ENCODE measurements at regions not wholly inside any gene's neighbourhood (a gene's known extent, or its start where the extent isn't known, plus 50 kb on each side); places are given as distances from the start of the nearest gene placed in this dataset.

DNA sequence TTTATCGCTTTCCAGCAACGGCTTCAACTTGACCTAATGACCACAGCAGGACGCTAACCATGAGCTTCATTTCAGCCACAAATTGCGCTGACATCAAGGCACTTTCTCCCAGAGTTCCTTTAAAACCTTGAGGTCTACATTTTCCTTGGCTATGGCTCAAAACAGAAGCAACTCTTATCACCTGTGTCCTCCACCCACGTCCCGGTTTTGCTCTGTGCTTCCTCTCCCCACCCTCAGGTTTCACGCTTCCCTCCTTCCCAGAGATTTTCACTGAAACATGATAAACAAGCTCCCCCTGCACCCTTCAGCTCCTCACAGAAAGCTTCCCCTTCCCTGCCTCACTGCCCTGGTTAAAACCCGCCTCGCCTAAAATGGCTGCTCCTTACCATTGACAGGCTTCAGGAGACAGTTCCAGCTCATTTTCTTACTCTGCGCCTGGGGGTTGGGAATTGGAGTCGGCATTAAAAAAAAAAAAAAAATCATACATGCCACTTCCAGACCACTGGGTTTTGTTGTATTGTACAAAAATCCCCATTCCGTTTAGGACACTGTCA, 229.5 kb downstream of the UBE3D start:
- no peak for DNase-seq

DNA sequence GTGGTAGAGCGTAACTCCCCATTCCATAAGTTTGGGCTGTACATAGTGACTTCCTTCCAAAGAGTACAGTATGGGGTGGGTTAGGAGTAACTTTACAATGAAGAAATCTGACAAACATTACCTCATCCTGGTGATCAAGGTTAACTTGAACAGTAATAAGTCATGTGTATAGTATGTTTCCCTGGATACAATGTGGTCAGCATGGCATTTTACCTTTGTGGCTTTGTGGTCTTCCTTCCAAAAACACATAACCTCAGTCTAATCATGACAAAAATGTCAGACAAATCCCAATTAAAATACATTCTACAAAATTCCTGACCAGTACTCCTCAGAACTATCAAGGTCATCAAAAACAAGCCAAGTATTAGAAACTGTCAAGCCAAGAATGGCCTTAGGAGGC, 225.1 kb downstream of the UBE3D start:
- no peak for DNase-seq

DNA sequence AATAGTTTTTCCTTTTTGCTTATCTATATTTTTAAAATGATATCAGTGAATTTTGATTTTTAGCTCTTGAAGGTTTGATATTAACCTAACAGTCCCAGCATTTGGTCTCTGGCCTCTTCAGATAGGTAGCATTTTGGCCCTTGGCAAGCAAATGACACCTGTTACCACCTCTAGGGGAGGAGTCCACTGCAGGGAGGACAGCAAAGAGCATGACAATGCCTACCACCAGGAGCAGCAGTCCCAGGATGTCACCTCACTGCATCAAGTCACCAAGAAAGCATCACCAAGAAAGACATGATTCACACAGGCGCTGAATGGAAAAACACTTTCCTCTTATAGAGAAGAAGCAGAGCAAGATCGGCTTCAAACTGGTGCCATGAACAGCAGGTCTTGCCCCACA, 224.3 kb downstream of the UBE3D start:
- no peak for DNase-seq
